ENCODE measurements at regions not wholly inside any gene's neighbourhood (a gene's known extent, or its start where the extent isn't known, plus 50 kb on each side); places are given as distances from the start of the nearest gene placed in this dataset.

- H3K4me3 ChIP-seq (ENCODE audit: low read depth in 1 of 3, low read length in 3 of 3) = no peak overlapping the region
- no peak for DNase-seq (ENCODE audit: low spot score)
- no peak for TF ChIP-seq GABPA (IDR thresholded peaks at IDR 0.05 in 1 of 2, conservative IDR thresholded peaks at IDR 0.05 in 1 of 2)
- TF ChIP-seq NR2F2 (IDR thresholded peaks at IDR 0.05) = no peak
- no peak for TF ChIP-seq SP1 (IDR thresholded peaks at IDR 0.05)
- TF ChIP-seq RXRA (IDR thresholded peaks at IDR 0.05) = no peak
- TF ChIP-seq RAD21 (IDR thresholded peaks at IDR 0.05) = no peak
- no peak for TF ChIP-seq JUND (IDR thresholded peaks at IDR 0.05)
- no peak for TF ChIP-seq ATF3 (IDR thresholded peaks at IDR 0.05)
- TF ChIP-seq YY1 (IDR thresholded peaks at IDR 0.05) = no peak
- TF ChIP-seq FOXA2 (IDR thresholded peaks at IDR 0.05) = no peak
- no peak for TF ChIP-seq FOXA1 (IDR thresholded peaks at IDR 0.05)
- TF ChIP-seq HNF4G (IDR thresholded peaks at IDR 0.05) = no peak
- TF ChIP-seq ZBTB33 (IDR thresholded peaks at IDR 0.05) = no peak
- no peak for TF ChIP-seq CTCF (IDR thresholded peaks at IDR 0.05; ENCODE audit: low read depth, low read length, missing input control)
- no peak for TF ChIP-seq REST (IDR thresholded peaks at IDR 0.05)
- TF ChIP-seq HNF4A (conservative IDR thresholded peaks at IDR 0.05) = no peak
- TF ChIP-seq MAX (IDR thresholded peaks at IDR 0.05) = no peak
- no peak for TF ChIP-seq TAF1 (conservative IDR thresholded peaks at IDR 0.05)
- no peak for TF ChIP-seq EGR1 (IDR thresholded peaks at IDR 0.05; ENCODE audit: low read depth in 2 of 2)
- H3K9me3 ChIP-seq (ENCODE audit: control insufficient read depth in 4 of 4, low read length in 3 of 4) = peaks cover 0 to 17% (median 9%) of the 10 kb centered on the region in 4 donors
- no peak overlapping the region for H3K27ac ChIP-seq (ENCODE audit: low read depth in 1 of 2, low read length in 2 of 2)
- no peaks in the 10 kb centered on the region for H3K4me1 ChIP-seq (ENCODE audit: control insufficient read depth in 4 of 4, insufficient read depth in 4 of 4, low read length in 3 of 4)
- no peaks in the 10 kb centered on the region for H3K36me3 ChIP-seq (ENCODE audit: control insufficient read depth in 4 of 4, insufficient read depth in 3 of 4, low read depth in 1 of 4, low read length in 3 of 4)
- H3K27me3 ChIP-seq (ENCODE audit: control insufficient read depth in 4 of 4, insufficient read depth in 4 of 4, low read length in 3 of 4) = no peaks in the 10 kb centered on the region
- no peak overlapping the region for H3K9ac ChIP-seq (ENCODE audit: low read depth in 1 of 2, low read length in 2 of 2)
- WGBS = 79% methylated on average over 9 of the region's 9 CpGs
These were observed 1263.5 kb upstream of the AUTS2 start for GRCh38 chr7:68334636-68335272.
